ENCODE measurements at regions not wholly inside any gene's neighbourhood (a gene's known extent, or its start where the extent isn't known, plus 50 kb on each side); places are given as distances from the start of the nearest gene placed in this dataset.

- POLR2A ChIA-PET, result no interaction called here
- Histone ChIP-seq H3K36me3 (ENCODE audit: control insufficient read depth in 1 of 2, insufficient read depth in 2 of 2, low read length in 2 of 2) (no peaks in the 10 kb centered on the region), H3K9me3 (ENCODE audit: control insufficient read depth in 1 of 2, insufficient read depth in 1 of 2, low read depth in 1 of 2, low read length in 2 of 2) (peaks cover 0 to 7% of the 10 kb centered on the region in 2 experiments; a peak in 2 of 4 replicates), H3K4me2 (ENCODE audit: low read length) (no peak overlapping the region), H3K27ac (ENCODE audit: low read depth, low read length) (no peak overlapping the region), H3K4me1 (ENCODE audit: control insufficient read depth in 1 of 2, insufficient read depth in 2 of 2, low read length in 2 of 2) (no peaks in the 10 kb centered on the region), H3K27me3 (ENCODE audit: insufficient read depth, low read length) (no peaks in the 10 kb centered on the region), H3K9me2 (ENCODE audit: insufficient read depth) (no peaks in the 10 kb centered on the region), H2AFZ (ENCODE audit: low read depth, low read length, poor library complexity, severe bottlenecking) (no peak overlapping the region), H4K20me1 (ENCODE audit: insufficient read depth) (no peaks in the 10 kb centered on the region), H3K4me3 (replicated peaks in 1 of 2; ENCODE audit: low read depth in 1 of 2, low read length in 2 of 2) (no peak overlapping the region), H3K79me2 (ENCODE audit: insufficient read depth, low read length) (no peaks in the 10 kb centered on the region), H3K9ac (ENCODE audit: low read length) (no peak overlapping the region)
- TF ChIP-seq POLR2AphosphoS5 (IDR thresholded peaks at IDR 0.05; ENCODE audit: low read depth, low read length) (no peak), CEBPB (IDR thresholded peaks at IDR 0.05; ENCODE audit: low read depth) (no peak), JUND (IDR thresholded peaks at IDR 0.05) (no peak), ZBTB33 (IDR thresholded peaks at IDR 0.05; ENCODE audit: extremely low read depth, insufficient replicate concordance, low read length) (no peak), CBX3 (IDR thresholded peaks at IDR 0.05; ENCODE audit: low read depth) (no peak), RAD21 (IDR thresholded peaks at IDR 0.05; ENCODE audit: low read depth) (no peak), FOSL1 (IDR thresholded peaks at IDR 0.05; ENCODE audit: low read depth) (no peak), ELF1 (IDR thresholded peaks at IDR 0.05; ENCODE audit: borderline replicate concordance, low read depth) (no peak), YY1 (IDR thresholded peaks at IDR 0.05; ENCODE audit: extremely low read depth, insufficient replicate concordance, low read depth, low read length) (no peak)
- no TSS peak for BruUV-seq (replicated peaks)
- RAD21 ChIA-PET (ENCODE audit: low non-redundant PET in 1 of 2, low total read pairs in 2 of 2, uncharacterized antibody in 2 of 2, unreplicated experiment in 2 of 2), result no interaction called here
- CTCF ChIA-PET, result no interaction called here
- intact Hi-C loops (cut with micrococcal nuclease), result no loop called here
- ATAC-seq (no peak), DNase-seq (ENCODE audit: low read depth, low spot score) (no peak)
These were observed 172.3 kb downstream of the AKR1D1 start for GRCh38 chr7:138248609-138249008.

GRCh38 chr7:138249975-138250374 is 173.7 kb downstream of the AKR1D1 start:
- no peak overlapping the region for H3K4me2 ChIP-seq (ENCODE audit: low read length)
- H3K9me2 ChIP-seq (ENCODE audit: insufficient read depth), result no peaks in the 10 kb centered on the region
- TF ChIP-seq ZBTB33 (IDR thresholded peaks at IDR 0.05; ENCODE audit: extremely low read depth, insufficient replicate concordance, low read length), result no peak
- no peak for TF ChIP-seq EZH2 (IDR thresholded peaks at IDR 0.05)
- no peak for TF ChIP-seq CBX3 (IDR thresholded peaks at IDR 0.05; ENCODE audit: low read depth)
- no peak for TF ChIP-seq ZNF274 (IDR thresholded peaks at IDR 0.05; ENCODE audit: low read depth, low read length)
- no peak for TF ChIP-seq SRF (IDR thresholded peaks at IDR 0.05; ENCODE audit: low read depth)
- no peak for TF ChIP-seq MAX (IDR thresholded peaks at IDR 0.05)
- TF ChIP-seq ELF1 (IDR thresholded peaks at IDR 0.05; ENCODE audit: borderline replicate concordance, low read depth), result no peak
- TF ChIP-seq TCF7L2 (IDR thresholded peaks at IDR 0.05; ENCODE audit: borderline replicate concordance, extremely low read depth, insufficient read depth, insufficient read length), result no peak
- TF ChIP-seq EGR1 (IDR thresholded peaks at IDR 0.05; ENCODE audit: low read depth), result no peak
- TF ChIP-seq YY1 (IDR thresholded peaks at IDR 0.05; ENCODE audit: extremely low read depth, insufficient replicate concordance, low read depth, low read length), result no peak
- no peak for TF ChIP-seq ATF3 (IDR thresholded peaks at IDR 0.05)
- TF ChIP-seq JUND (IDR thresholded peaks at IDR 0.05), result no peak
- RAD21 ChIA-PET (ENCODE audit: low non-redundant PET in 1 of 2, low total read pairs in 2 of 2, uncharacterized antibody in 2 of 2, unreplicated experiment in 2 of 2), result no interaction called here
- intact Hi-C loops (cut with micrococcal nuclease), result no loop called here
- BruUV-seq (replicated peaks), result no TSS peak
- H3K4me1 ChIP-seq (ENCODE audit: control insufficient read depth in 1 of 2, insufficient read depth in 2 of 2, low read length in 2 of 2), result no peaks in the 10 kb centered on the region
- no peaks in the 10 kb centered on the region for H3K79me2 ChIP-seq (ENCODE audit: insufficient read depth, low read length)
- CTCF ChIA-PET, result no interaction called here
- no peak overlapping the region for H3K9ac ChIP-seq (ENCODE audit: low read length)
- ATAC-seq (no peak), DNase-seq (ENCODE audit: low read depth, low spot score) (no peak)
- H4K20me1 ChIP-seq (ENCODE audit: insufficient read depth), result no peaks in the 10 kb centered on the region
- H3K4me3 ChIP-seq (replicated peaks in 1 of 2; ENCODE audit: low read depth in 1 of 2, low read length in 2 of 2), result no peak overlapping the region
- no peak overlapping the region for H3K27ac ChIP-seq (ENCODE audit: low read depth, low read length)
- H2AFZ ChIP-seq (ENCODE audit: low read depth, low read length, poor library complexity, severe bottlenecking), result no peak overlapping the region
- H3K27me3 ChIP-seq (ENCODE audit: insufficient read depth, low read length), result no peaks in the 10 kb centered on the region
- H3K36me3 ChIP-seq (ENCODE audit: control insufficient read depth in 1 of 2, insufficient read depth in 2 of 2, low read length in 2 of 2), result no peaks in the 10 kb centered on the region
- POLR2A ChIA-PET, result no interaction called here
- peaks cover 0 to 7% of the 10 kb centered on the region in 2 experiments; a peak in 2 of 4 replicates for H3K9me3 ChIP-seq (ENCODE audit: control insufficient read depth in 1 of 2, insufficient read depth in 1 of 2, low read depth in 1 of 2, low read length in 2 of 2)

All from HCT116 (cell line).